OCI-LY1 (cell line): ENCODE measurements at regions not wholly inside any gene's neighbourhood (a gene's known extent, or its start where the extent isn't known, plus 50 kb on each side); places are given as distances from the start of the nearest gene placed in this dataset.

Experiments
- H2AFZ ChIP-seq: fragments of 200-600 bp; sonication (generic), shearing (Covaris generic); 2 replicates; pipeline ENCODE4 v1.6.0; 2014; ENCODE audit warnings: antibody characterized with exemption, mild to moderate bottlenecking, low read length
- H3F3A ChIP-seq: fragments of 200-600 bp; sonication (generic), shearing (Covaris generic); 2 replicates; pipeline ENCODE4 v1.6.0; 2014; ENCODE audit warnings: mild to moderate bottlenecking, antibody characterized with exemption, low read length, moderate library complexity; ENCODE audit not compliant: insufficient read depth
- H3K27ac ChIP-seq: fragments of 200-600 bp; sonication (generic); 2 replicates; pipeline ENCODE4 v1.5.1; 2014; ENCODE audit warnings: low read length, mixed run types, mild to moderate bottlenecking, low read depth; ENCODE audit not compliant: poor library complexity, severe bottlenecking
- H3K27me3 ChIP-seq: fragments of 200-600 bp; sonication (generic); 2 replicates; pipeline ENCODE4 v1.6.0; 2014; ENCODE audit warnings: antibody characterized with exemption, mild to moderate bottlenecking, low read length, moderate library complexity; ENCODE audit not compliant: insufficient read depth
- H3K36me3 ChIP-seq: fragments of 200-600 bp; sonication (generic); 2 replicates; pipeline ENCODE4 v1.6.1; 2014; ENCODE audit warnings: mild to moderate bottlenecking, antibody characterized with exemption, low read length, moderate library complexity, mixed read lengths; ENCODE audit not compliant: insufficient read depth
- H3K4me1 ChIP-seq: fragments of 200-600 bp; sonication (generic); 2 replicates; pipeline ENCODE4 v1.5.1; 2014; ENCODE audit warnings: mild to moderate bottlenecking, low read length, moderate library complexity; ENCODE audit not compliant: insufficient read depth, severe bottlenecking
- H3K4me2 ChIP-seq: fragments of 200-600 bp; sonication (generic), shearing (Covaris generic); 2 replicates; pipeline ENCODE4 v1.6.1; 2014; ENCODE audit warnings: low read length
- H3K4me3 ChIP-seq: fragments of 200-600 bp; sonication (generic); 2 replicates; pipeline ENCODE4 v1.5.1; 2014; ENCODE audit warnings: low read length, low read depth, mild to moderate bottlenecking, mixed read lengths; ENCODE audit not compliant: poor library complexity, severe bottlenecking
- H3K79me2 ChIP-seq: fragments of 200-600 bp; shearing (Covaris generic); 2 replicates; pipeline ENCODE4 v1.6.1; 2016; ENCODE audit warnings: mixed run types, low read length, mixed read lengths; ENCODE audit not compliant: insufficient read depth
- H3K9ac ChIP-seq: fragments of 200-600 bp; sonication (generic), shearing (Covaris generic); 2 replicates; pipeline ENCODE4 v1.6.1; 2014; ENCODE audit warnings: mild to moderate bottlenecking, low read length, mixed read lengths
- H3K9me2 ChIP-seq: fragments of 200-600 bp; sonication (generic), shearing (Covaris generic); 2 replicates; pipeline ENCODE4 v1.6.1; 2014; ENCODE audit warnings: low read depth, mild to moderate bottlenecking, low read length, mixed read lengths
- H3K9me3 ChIP-seq: fragments of 200-600 bp; shearing (Covaris generic); 2 replicates; pipeline ENCODE4 v1.6.1; 2014; ENCODE audit warnings: low read length, mixed read lengths
- H4K20me1 ChIP-seq: fragments of 200-600 bp; sonication (generic), shearing (Covaris generic); 2 replicates; pipeline ENCODE4 v1.6.0; 2016; ENCODE audit warnings: mild to moderate bottlenecking, low read length; ENCODE audit not compliant: insufficient read depth
- CTCF ChIP-seq: fragments of 200-600 bp; sonication (generic), shearing (Covaris generic); IDR thresholded peaks from 2 replicates; pipeline ENCODE4 v1.5.1; 2017; ENCODE audit warnings: mild to moderate bottlenecking, antibody characterized with exemption, low read length, moderate library complexity, mixed read lengths
- EZH2 ChIP-seq: fragments of 200-600 bp; sonication (generic), shearing (Covaris generic); IDR thresholded peaks from 2 replicates; pipeline ENCODE4 v1.8.0; 2017; ENCODE audit warnings: borderline replicate concordance, mixed run types, mild to moderate bottlenecking, antibody characterized with exemption, low read length, moderate library complexity, mixed read lengths

GRCh38 chr6:8628063-8628462 lies 192.7 kb upstream of the SLC35B3 start:
- H3K4me3 ChIP-seq, result no peak overlapping the region
- TF ChIP-seq CTCF (no peak), EZH2 (no peak)
- H3K9me3 ChIP-seq, result no peaks in the 10 kb centered on the region
- no peaks in the 10 kb centered on the region for H3K27me3 ChIP-seq
- H2AFZ ChIP-seq, result no peak overlapping the region
- no peak overlapping the region for H3K27ac ChIP-seq
- no peaks in the 10 kb centered on the region for H3K36me3 ChIP-seq
- H3K9me2 ChIP-seq, result no peaks in the 10 kb centered on the region
- no peaks in the 10 kb centered on the region for H3F3A ChIP-seq
- no peaks in the 10 kb centered on the region for H3K79me2 ChIP-seq
- H4K20me1 ChIP-seq, result no peaks in the 10 kb centered on the region
- H3K4me1 ChIP-seq, result no peaks in the 10 kb centered on the region
- H3K4me2 ChIP-seq, result no peak overlapping the region
- no peak overlapping the region for H3K9ac ChIP-seq

- H2AFZ ChIP-seq, result no peak overlapping the region
- H3F3A ChIP-seq, result no peaks in the 10 kb centered on the region
- no peaks in the 10 kb centered on the region for H3K4me1 ChIP-seq
- TF ChIP-seq EZH2 (no peak), CTCF (no peak)
- no peak overlapping the region for H3K27ac ChIP-seq
- no peak overlapping the region for H3K9ac ChIP-seq
- no peaks in the 10 kb centered on the region for H3K9me3 ChIP-seq
- H3K4me2 ChIP-seq, result no peak overlapping the region
- no peaks in the 10 kb centered on the region for H3K36me3 ChIP-seq
- no peaks in the 10 kb centered on the region for H3K9me2 ChIP-seq
- no peak overlapping the region for H3K4me3 ChIP-seq
- H4K20me1 ChIP-seq, result no peaks in the 10 kb centered on the region
- H3K79me2 ChIP-seq, result no peaks in the 10 kb centered on the region
- no peaks in the 10 kb centered on the region for H3K27me3 ChIP-seq
Measured at GRCh38 chr6:8627085-8627861, 191.9 kb upstream of the SLC35B3 start.

GRCh38 chr6:8624665-8625064 lies 189.3 kb upstream of the SLC35B3 start:
- no peaks in the 10 kb centered on the region for H3K79me2 ChIP-seq
- H3K27ac ChIP-seq, result no peak overlapping the region
- H3K4me2 ChIP-seq, result no peak overlapping the region
- no peak overlapping the region for H2AFZ ChIP-seq
- no peak overlapping the region for H3K4me3 ChIP-seq
- no peaks in the 10 kb centered on the region for H3F3A ChIP-seq
- H3K27me3 ChIP-seq, result no peaks in the 10 kb centered on the region
- H3K36me3 ChIP-seq, result no peaks in the 10 kb centered on the region
- H4K20me1 ChIP-seq, result no peaks in the 10 kb centered on the region
- no peaks in the 10 kb centered on the region for H3K9me3 ChIP-seq
- no peak for TF ChIP-seq EZH2
- TF ChIP-seq CTCF, result no peak
- no peak overlapping the region for H3K9ac ChIP-seq
- H3K4me1 ChIP-seq, result no peaks in the 10 kb centered on the region
- H3K9me2 ChIP-seq, result no peaks in the 10 kb centered on the region
